Astrocyte (in vitro differentiated cells and primary cell): ENCODE measurements at regions not wholly inside any gene's neighbourhood (a gene's known extent, or its start where the extent isn't known, plus 50 kb on each side); places are given as distances from the start of the nearest gene placed in this dataset.

ENCODE experiments used
- DNase-seq: peaks from one replicate; pipeline ENCODE4 v3.0.0-alpha.2; 2010; ENCODE audit warnings: low read depth
- FAIRE-seq: peaks from 2 replicates; lab custom pipeline; 2011; peaks lifted over from hg19 to GRCh38; lab: Jason Lieb, UNC
- H2AFZ ChIP-seq: 2 replicates; pipeline ENCODE4 v1.6.0; 2012; ENCODE audit warnings: low read depth, low read length, inconsistent platforms
- H3K27ac ChIP-seq: 2 replicates; pipeline ENCODE4 v1.5.1; 2011; ENCODE audit warnings: low read depth, low read length, inconsistent platforms
- H3K27me3 ChIP-seq: 2 replicates; pipeline ENCODE4 v1.6.0; 2011; ENCODE audit warnings: low read length, inconsistent platforms; ENCODE audit not compliant: insufficient read depth
- H3K36me3 ChIP-seq: 2 replicates; pipeline ENCODE4 v1.5.1; 2011; ENCODE audit warnings: low read length, inconsistent platforms; ENCODE audit not compliant: insufficient read depth
- H3K4me1 ChIP-seq: 2 replicates; pipeline ENCODE4 v1.5.1; 2011; ENCODE audit warnings: low read length, inconsistent platforms; ENCODE audit not compliant: insufficient read depth
- H3K4me2 ChIP-seq: 2 replicates; pipeline ENCODE4 v1.6.0; 2012; ENCODE audit warnings: low read length, inconsistent platforms
- H3K4me3 ChIP-seq: 2 replicates; pipeline ENCODE4 v1.5.1; 2011; ENCODE audit warnings: low read depth, mild to moderate bottlenecking, low read length, inconsistent platforms; ENCODE audit not compliant: insufficient read depth
- H3K79me2 ChIP-seq: 2 replicates; pipeline ENCODE4 v1.6.0; 2012; ENCODE audit warnings: mild to moderate bottlenecking, low read length, inconsistent platforms; ENCODE audit not compliant: insufficient read depth
- H3K9ac ChIP-seq: 2 replicates; pipeline ENCODE4 v1.6.0; 2012; ENCODE audit warnings: mild to moderate bottlenecking, low read length, inconsistent platforms
- H3K9me3 ChIP-seq: 2 replicates; pipeline ENCODE4 v1.5.1; 2012; ENCODE audit warnings: low read depth, mild to moderate bottlenecking, low read length, inconsistent platforms; ENCODE audit not compliant: insufficient read depth
- H4K20me1 ChIP-seq: 2 replicates; pipeline ENCODE4 v1.6.0; 2012; ENCODE audit warnings: low read length, inconsistent platforms; ENCODE audit not compliant: insufficient read depth
- H3K27ac Mint-ChIP-seq: one replicate; pipeline ENCODE4 v1.8.0; 2021; ENCODE audit warnings: mild to moderate bottlenecking, mixed read lengths; ENCODE audit not compliant: unreplicated experiment
- H3K27me3 Mint-ChIP-seq: one replicate; pipeline ENCODE4 v1.8.0; 2021; ENCODE audit warnings: low read depth, mixed read lengths; ENCODE audit not compliant: unreplicated experiment
- H3K36me3 Mint-ChIP-seq: one replicate; pipeline ENCODE4 v1.8.0; 2021; ENCODE audit warnings: low read depth, mixed read lengths; ENCODE audit not compliant: unreplicated experiment
- H3K4me1 Mint-ChIP-seq: one replicate; pipeline ENCODE4 v1.8.0; 2021; ENCODE audit warnings: low read depth, mixed read lengths; ENCODE audit not compliant: unreplicated experiment
- H3K4me3 Mint-ChIP-seq: one replicate; pipeline ENCODE4 v1.8.0; 2021; ENCODE audit warnings: mild to moderate bottlenecking, moderate library complexity, mixed read lengths; ENCODE audit not compliant: unreplicated experiment
- H3K9me3 Mint-ChIP-seq: one replicate; pipeline ENCODE4 v1.8.0; 2021; ENCODE audit warnings: mild to moderate bottlenecking, mixed read lengths; ENCODE audit not compliant: unreplicated experiment
- EZH2 ChIP-seq: IDR thresholded peaks from 2 replicates; pipeline ENCODE4 v1.6.1; 2012; ENCODE audit warnings: mild to moderate bottlenecking, low read length, inconsistent platforms; ENCODE audit not compliant: insufficient read depth
- TF ChIP-seq, protein P1 (sequence below): IDR thresholded peaks from 2 replicates; pipeline ENCODE4 v1.5.1; 2011; ENCODE audit warnings: low read depth, mild to moderate bottlenecking, inconsistent platforms, low read length, moderate library complexity; ENCODE audit not compliant: insufficient read depth

DNA sequence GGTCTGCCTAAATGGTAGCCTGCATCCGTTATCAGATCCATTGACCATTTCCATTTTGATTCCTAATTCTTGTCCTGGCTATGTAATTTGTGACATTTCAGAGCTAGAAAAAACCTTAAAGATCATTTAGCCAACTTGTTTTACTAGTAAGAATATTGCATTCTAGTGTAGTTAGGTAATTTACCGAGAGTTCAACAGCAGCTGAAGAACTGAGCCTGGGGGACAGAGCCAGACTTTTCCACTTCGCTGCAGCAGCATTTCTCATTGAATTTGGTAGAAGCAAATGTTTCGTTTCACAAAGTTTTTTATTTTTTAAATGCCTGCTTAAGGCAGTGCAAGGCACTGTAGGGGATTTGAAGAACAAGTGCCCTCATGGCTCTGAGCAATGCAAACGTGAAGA lies 59.2 kb upstream of the MARCHF10 start:
- DNase-seq (no peak), FAIRE-seq (no peak)
- H3K9ac ChIP-seq = no peak overlapping the region
- Mint-ChIP-seq H3K4me1 (peaks cover 5% of the 10 kb centered on the region), H3K27ac (no peak overlapping the region), H3K27me3 (peaks cover 9% of the 10 kb centered on the region), H3K36me3 (peaks cover 2% of the 10 kb centered on the region), H3K4me3 (no peak overlapping the region), H3K9me3 (no peaks in the 10 kb centered on the region)
- no peak overlapping the region for H3K4me2 ChIP-seq
- peaks cover 2% of the 10 kb centered on the region for H3K9me3 ChIP-seq
- TF ChIP-seq, protein P1, sequence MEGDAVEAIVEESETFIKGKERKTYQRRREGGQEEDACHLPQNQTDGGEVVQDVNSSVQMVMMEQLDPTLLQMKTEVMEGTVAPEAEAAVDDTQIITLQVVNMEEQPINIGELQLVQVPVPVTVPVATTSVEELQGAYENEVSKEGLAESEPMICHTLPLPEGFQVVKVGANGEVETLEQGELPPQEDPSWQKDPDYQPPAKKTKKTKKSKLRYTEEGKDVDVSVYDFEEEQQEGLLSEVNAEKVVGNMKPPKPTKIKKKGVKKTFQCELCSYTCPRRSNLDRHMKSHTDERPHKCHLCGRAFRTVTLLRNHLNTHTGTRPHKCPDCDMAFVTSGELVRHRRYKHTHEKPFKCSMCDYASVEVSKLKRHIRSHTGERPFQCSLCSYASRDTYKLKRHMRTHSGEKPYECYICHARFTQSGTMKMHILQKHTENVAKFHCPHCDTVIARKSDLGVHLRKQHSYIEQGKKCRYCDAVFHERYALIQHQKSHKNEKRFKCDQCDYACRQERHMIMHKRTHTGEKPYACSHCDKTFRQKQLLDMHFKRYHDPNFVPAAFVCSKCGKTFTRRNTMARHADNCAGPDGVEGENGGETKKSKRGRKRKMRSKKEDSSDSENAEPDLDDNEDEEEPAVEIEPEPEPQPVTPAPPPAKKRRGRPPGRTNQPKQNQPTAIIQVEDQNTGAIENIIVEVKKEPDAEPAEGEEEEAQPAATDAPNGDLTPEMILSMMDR = no peak
- TF ChIP-seq EZH2 = no peak
- H3K27ac ChIP-seq = no peak overlapping the region
- H3K4me1 ChIP-seq = peaks cover 7% of the 10 kb centered on the region
- H4K20me1 ChIP-seq = no peaks in the 10 kb centered on the region
- H3K4me3 ChIP-seq = no peak overlapping the region
- H3K27me3 ChIP-seq = no peaks in the 10 kb centered on the region
- H2AFZ ChIP-seq = no peak overlapping the region
- no peaks in the 10 kb centered on the region for H3K36me3 ChIP-seq
- H3K79me2 ChIP-seq = no peaks in the 10 kb centered on the region

DNA sequence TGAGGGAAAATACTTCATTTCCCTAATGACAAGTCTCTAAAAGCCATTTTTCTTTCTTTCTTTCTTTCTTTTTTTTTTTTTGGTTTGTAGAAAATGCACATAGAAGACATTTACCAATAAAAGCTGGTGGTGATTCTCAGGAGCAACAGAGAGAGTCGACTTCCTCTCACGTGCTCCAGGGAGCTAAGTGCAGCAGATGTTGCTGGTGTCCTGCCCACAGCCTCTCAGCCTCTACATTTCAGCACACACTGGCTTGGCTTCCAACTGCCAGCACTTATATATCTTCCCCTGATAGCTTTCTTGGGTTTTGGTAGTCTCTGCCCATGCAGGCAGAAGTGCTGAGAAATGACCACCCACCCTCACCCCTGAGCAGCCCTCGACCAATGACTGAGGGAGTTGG lies 58.4 kb upstream of the MARCHF10 start:
- no peaks in the 10 kb centered on the region for H3K36me3 ChIP-seq
- no peaks in the 10 kb centered on the region for H3K9me3 Mint-ChIP-seq
- no peak overlapping the region for H3K27ac Mint-ChIP-seq
- peaks cover 7% of the 10 kb centered on the region for H3K4me1 ChIP-seq
- no peak overlapping the region for H2AFZ ChIP-seq
- H3K4me1 Mint-ChIP-seq = peaks cover 11% of the 10 kb centered on the region
- no peaks in the 10 kb centered on the region for H4K20me1 ChIP-seq
- no peaks in the 10 kb centered on the region for H3K27me3 ChIP-seq
- DNase-seq = no peak
- TF ChIP-seq, protein P1 = no peak
- no peak for TF ChIP-seq EZH2
- no peak for FAIRE-seq
- no peak overlapping the region for H3K4me2 ChIP-seq
- peaks cover 2% of the 10 kb centered on the region for H3K36me3 Mint-ChIP-seq
- H3K9me3 ChIP-seq = peaks cover 2% of the 10 kb centered on the region
- no peaks in the 10 kb centered on the region for H3K79me2 ChIP-seq
- no peak overlapping the region for H3K9ac ChIP-seq
- peaks cover 9% of the 10 kb centered on the region for H3K27me3 Mint-ChIP-seq
- no peak overlapping the region for H3K4me3 ChIP-seq
- H3K27ac ChIP-seq = no peak overlapping the region
- H3K4me3 Mint-ChIP-seq = no peak overlapping the region

DNA sequence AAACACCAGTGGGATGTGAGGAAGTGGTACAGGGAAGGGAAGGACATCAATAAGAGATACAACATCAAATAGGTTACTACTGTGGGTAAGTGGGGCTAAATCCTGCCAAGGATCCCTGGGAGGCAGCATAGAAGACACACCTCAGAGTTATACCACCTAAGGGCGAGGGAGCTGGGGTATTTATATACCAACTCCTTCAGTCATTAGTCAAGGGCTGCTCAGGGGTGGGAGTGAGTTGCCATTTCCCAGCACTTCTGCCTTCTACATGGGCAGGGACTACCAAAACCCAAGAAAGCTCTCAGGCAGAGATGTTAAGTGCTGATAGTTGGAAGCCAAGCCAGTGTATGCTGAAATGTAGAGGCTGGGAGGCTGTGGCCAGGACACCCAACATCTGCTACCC lies 57.5 kb upstream of the MARCHF10 start:
- Histone ChIP-seq H3K36me3 (no peaks in the 10 kb centered on the region), H4K20me1 (no peaks in the 10 kb centered on the region), H3K9ac (no peak overlapping the region), H3K27ac (no peak overlapping the region), H3K27me3 (no peaks in the 10 kb centered on the region), H3K4me1 (peaks cover 5% of the 10 kb centered on the region), H3K4me2 (no peak overlapping the region), H3K79me2 (no peaks in the 10 kb centered on the region), H3K4me3 (no peak overlapping the region), H2AFZ (no peak overlapping the region), H3K9me3 (peaks cover 2% of the 10 kb centered on the region)
- H3K4me3 Mint-ChIP-seq = no peak overlapping the region
- TF ChIP-seq, protein P1 = no peak
- TF ChIP-seq EZH2 = no peak
- H3K9me3 Mint-ChIP-seq = no peaks in the 10 kb centered on the region
- H3K4me1 Mint-ChIP-seq = peaks cover 10% of the 10 kb centered on the region
- DNase-seq = no peak
- peaks cover 9% of the 10 kb centered on the region for H3K27me3 Mint-ChIP-seq
- FAIRE-seq = no peak
- H3K27ac Mint-ChIP-seq = no peak overlapping the region
- peaks cover 2% of the 10 kb centered on the region for H3K36me3 Mint-ChIP-seq
